ENCODE measurements at regions not wholly inside any gene's neighbourhood (a gene's known extent, or its start where the extent isn't known, plus 50 kb on each side); places are given as distances from the start of the nearest gene placed in this dataset.

DNA sequence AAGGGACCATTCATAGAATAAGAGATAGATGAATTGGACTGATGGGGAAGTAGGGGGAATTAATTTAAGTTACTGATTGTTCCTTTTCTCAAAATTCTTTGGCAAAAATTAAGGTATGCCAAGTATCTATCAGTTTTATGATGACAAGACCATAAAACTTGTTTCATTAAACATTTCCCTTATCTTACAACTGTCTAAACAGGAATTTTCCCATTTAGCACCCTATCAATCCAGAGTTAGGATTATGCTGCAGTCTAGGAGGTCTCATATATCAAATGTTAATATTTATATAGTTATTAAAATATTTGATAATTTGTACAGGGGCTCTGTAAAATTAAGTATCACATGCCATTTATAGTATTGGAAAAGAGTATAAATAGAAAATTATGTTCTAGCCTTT, 51.5 kb upstream of the ARID1B start:
- DNase-seq: no peak

DNA sequence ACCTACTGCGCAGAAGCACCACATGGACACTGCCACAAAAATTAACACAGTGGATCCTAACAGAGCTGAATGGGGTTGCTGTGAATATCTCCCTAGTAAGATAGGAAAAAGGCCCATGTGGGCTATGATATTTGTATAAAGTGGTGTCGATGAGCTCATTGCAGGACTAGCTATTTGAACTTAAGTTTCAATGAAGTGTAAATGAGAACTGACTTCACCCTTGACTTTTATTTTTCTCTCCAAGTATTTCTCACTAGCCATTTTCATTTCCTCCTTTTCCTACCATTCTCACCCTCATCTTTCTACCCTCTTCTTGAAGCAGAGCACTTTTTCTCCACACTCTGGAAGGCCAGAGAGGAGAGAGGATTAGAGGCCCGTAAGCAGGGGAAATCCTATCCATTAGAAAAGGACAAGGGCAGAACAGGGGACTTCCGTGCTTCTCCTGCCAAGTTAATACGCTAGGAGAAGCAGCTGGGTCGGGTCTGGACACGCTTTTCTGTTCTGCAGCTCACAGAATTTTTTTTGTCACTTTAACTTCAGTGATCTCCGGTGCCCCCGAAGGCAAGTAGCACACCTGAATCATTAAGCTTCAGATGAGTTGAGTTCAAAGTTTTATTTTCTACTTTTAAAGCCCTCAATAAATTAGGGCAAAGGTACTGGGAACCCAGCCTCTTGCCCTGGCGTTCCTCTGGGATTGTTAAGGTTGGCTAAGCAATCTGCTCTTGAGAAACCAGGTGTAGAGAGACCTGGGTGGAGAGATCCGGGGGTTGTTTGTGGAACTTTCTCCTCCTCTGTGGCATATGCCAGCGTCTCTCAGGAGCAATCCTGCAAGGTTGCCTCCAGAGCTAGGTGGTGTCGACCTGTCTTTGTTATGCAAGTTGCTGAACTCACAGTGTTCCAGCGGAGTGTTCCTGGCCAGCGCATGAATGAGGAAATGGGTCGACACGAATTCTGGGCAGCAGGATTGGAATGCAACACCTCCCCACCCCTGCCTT, 56.2 kb upstream of the ARID1B start:
- no peak for DNase-seq

DNA sequence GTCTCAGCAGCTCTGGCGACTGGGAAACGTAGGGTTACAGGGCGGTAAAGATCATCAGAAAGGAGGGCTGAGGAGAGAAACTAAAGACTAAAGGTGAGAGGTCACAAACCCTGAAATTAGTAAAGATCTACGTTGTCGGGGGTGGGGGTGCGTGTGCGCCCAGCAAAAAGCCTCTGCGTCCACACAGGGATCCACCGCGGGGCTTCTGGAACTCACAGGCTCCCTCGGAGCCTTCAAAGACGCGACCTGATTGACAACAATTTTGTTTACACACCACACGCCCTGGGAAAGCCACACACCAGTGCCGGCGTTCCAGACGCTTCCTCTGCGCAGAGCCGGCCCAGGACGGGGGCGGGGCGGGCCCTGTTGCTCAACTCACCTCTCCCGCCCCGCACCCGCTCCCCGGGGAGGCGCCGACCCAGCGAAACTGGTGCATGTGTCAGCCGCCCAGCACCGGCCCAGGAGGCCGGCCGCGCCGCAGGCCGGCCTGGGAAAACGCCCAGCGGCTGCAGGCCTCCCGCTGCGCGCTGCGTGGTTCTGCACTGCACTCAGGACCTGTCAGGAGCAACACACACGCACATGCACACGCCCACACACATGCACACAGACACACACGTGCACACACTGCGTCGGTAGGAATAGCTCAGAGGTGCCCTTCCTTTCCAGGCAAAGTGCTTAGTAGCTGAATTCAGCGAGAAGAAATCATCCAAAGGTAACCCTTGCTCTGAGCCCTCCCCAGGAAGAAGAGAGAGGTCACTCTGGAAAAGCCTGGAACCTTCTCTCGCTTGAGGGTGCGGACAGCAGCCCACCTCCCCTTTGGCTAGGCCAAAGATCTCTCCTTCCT, 57.2 kb upstream of the ARID1B start:
- no peak for DNase-seq

DNA sequence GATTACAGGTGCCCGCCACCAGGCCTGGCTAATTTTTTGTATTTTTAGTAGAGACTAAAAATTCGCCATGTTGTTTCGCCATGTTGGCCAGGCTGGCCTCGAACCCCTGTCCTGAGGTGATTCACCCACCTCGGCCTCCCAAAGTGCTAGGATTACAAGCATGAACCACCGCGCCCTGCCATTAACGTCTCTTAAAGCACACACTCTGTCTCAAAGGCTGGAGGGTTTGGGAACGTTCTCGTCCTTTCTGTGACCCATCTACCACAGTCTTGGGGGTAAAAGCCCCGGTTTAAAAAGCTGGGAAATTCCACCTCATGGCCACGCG, 57.8 kb upstream of the ARID1B start:
- DNase-seq: no peak

DNA sequence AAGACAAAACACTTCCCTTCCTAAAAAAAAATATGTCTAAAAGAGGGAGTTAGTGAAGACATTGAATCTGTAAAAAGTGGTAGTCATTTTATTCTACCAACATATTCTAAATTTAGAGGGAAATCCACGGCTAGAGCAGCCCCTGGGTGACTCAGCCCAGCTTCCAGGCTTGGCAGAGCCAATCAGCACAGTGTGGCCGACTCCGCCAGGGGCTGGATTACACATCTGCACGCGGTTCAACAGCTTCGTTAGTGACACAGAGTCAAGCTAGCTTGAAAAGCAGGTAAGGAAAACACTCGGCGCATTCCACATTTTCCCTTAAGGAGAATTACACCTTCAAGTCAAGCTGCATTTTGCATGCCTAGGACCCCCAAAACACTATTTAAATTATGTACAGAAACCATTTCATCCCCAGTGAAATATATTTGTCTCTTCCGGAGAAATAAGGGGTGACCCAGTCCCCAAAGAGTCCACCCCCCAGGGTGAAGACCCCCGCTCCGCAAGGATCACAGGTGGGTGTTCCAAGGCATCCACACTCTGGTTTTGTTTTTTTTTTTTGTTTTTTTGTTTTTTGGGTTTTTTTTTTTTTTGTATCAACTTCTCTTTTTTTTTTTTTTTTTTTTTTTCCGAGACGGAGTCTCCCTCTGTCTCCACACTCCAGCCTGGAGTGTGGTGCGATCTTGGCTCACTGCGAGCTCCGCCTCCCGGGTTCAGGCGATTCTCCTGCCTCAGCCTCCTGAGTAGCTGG, 58.4 kb upstream of the ARID1B start:
- DNase-seq: no peak

DNA sequence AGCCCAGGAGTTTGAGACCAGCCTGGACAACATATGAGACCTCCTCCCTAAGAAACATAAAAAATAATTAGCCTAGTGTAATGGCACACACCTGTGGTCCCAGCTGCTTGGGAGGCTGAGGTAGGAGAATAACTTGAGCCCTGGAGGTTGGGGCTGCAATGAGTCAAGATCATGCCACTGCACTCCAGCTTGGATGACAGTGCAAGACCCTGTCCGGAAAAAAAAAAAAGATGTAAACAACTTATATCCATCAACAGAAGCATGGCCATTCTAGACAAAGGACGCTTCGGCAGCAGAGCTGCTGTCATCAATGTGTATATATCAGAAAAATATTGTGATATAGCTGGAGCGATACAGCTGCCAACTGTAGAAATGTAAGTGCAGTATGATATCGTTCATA, 59.6 kb upstream of the ARID1B start:
- no peak for DNase-seq

DNA sequence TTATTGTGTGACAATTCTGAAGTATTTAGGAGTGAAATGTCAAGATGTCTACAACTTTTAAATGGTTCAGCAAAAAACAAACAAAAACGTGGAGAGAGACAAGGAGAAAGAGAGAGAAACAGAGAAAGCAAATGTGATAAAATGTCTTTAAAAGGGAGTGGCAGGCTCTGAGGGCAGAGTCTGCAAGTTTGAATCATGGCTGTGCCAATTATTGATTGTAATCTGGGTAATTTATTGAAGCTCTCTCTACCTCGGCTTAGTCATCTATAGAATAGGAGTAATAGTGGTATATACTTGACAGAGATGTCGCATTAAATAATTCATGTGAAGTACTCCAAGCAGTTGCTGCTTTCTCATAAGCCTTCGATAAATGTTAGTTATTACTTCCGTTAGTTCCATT, 61.3 kb upstream of the ARID1B start:
- DNase-seq: no peak

DNA sequence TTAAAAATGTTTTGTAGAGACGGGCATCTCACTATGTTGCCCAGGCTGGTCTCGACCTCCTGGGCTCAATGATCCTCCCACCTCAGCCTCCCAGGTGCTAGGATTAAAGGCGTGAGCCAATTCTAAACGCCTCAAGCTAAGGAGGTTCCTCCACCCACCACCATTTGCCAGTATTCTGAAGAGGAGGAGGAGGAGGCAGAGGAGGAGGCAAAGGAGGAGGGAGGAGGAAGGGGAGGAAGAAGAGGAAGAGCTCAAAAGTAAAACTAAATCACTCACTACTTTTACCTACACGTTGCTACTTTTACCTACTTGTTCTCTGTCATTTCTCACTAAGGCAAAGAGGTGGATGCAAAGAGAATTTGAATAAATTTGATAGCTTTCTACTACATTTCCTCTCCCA, 63.6 kb upstream of the ARID1B start:
- DNase-seq: no peak

DNA sequence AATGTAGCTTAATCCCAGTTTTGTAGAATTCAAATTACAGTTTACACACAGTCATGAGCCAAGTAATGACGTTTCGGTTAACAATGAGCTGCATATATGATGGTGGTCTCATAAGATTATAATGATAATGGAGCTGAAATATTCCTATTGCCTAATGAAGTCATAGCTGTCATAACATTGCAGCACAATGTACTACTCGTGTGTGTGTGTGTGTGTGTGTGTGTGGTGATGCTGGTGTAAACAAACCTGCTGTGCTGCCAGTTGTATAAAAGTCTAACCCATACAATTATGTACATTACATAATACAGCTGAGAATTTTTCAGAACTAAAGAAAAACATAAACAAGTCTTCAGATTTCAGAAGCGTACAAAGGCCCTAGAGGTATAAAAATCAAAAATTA, 66.7 kb upstream of the ARID1B start:
- DNase-seq: no peak

DNA sequence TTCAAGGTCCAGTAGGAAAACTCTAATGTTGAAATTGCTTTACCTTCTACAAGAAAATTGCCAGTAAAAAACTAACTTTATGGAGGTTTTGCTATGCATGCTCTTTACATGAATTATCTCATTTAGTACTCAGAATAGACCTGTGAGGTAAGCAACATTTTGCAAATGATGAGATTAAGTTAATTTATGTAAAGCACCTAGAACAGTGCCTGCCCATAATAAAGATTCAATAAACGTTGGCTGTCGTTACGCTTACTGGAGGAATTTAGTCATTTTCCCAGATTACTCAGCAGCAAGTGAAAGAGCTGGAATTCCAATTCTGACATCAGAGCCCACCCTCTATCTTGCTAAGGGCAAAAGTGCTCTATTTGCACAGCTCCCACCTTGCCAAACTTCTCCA, 69.4 kb upstream of the ARID1B start:
- DNase-seq: no peak

DNA sequence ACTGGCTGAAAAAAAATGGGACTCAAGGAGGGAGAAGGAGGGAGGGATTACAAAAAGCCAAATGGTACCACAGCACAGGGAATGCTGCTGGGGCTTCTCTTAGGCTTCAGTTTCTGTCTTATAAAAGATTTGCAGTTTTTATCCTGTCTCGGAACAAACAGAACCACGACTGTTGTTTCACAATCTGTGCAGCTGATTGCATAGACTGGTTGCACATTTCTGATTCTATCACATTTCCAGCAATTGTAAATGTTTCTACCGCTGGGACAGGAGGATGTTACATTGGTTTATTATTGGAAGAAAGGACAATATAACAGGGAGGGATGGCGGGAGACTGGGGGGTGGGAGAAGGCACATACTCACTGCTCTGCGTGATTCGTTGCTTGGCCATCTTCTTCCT, 73.5 kb upstream of the ARID1B start:
- DNase-seq: no peak

DNA sequence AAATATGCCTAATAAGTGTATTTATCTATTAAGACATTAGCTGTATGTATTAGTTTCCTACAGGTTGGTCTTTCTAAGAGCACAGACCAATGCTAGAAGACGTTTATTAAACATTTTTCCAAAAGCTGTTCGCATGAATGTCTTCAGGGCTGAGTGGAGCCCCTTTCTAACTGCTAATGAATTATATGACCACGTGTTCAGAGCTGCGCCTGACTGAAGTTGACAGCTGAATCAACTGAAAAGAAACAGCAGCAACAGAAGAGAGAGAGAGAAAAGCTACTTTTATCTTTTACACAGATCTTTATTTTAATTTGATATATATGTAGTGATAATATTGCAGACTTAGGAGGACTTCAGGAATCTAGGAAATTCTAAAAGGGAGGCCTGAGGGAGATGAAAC, 75.2 kb upstream of the ARID1B start:
- DNase-seq: no peak

DNA sequence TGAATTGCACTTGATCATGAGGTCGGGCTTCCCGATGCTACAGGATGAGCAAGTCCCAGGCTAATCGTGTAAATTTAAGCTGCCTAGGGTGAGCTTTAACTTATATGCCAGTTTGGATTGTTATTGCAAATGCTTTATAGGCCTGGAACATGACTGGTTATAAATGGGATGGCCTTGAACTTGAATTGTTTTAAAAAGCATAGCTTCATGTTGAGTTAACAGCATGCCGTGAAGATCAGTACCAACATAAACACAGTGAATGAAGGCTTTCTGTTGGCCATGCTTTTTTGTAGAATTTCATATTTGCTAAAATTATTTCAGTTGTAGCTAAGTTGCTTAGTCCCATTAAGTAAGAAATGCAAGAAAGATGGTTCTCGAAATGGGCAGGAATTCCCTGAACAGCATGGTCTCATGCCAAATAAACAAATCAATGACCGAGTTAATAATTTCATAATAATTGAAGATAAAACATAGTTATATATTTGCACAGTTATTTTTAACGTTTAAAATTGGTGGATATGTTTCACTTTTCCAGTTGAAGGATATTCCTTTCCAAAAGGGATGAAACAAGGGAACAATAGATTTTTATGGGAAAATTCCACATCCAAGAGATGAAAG, 76.6 kb upstream of the ARID1B start:
- DNase-seq: no peak

DNA sequence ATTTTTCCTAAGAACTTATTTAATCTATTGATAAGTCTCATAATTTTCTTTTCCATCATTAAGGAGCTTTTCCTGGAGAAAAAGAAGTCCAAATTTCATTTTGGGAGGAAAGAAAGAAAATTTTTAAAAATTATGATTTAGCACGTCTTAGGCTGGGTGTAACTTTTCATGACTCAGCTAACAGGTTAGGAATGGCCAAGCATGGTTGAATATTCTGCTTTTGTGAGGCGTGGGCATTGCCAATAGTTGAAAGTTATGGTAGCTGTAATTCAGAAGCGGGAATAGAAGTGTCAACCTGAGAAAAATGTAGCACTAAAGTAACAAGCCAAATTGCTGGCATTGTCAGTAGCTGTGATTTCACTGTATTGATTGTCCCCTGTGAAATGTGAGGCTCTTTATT, 77.2 kb upstream of the ARID1B start:
- no peak for DNase-seq

DNA sequence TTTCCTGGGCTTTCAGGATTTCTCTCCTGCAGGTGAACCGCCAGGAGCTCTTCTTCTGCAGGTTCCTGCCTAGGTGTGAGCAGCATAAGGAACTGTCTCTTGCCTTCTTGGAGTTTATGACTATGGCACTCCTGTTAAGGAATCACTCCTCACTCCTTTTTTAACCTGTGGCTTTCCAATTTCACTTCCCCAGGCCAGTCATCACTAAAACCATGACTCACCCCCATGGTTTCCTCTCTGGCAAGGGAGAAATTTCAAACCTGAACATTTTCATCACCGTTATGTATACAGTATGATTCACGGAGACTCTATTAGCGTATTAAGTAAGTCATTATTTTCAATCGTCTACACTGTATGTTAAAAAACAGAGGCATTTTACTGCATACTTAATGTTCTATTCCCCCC, 78.2 kb upstream of the ARID1B start:
- DNase-seq: no peak

DNA sequence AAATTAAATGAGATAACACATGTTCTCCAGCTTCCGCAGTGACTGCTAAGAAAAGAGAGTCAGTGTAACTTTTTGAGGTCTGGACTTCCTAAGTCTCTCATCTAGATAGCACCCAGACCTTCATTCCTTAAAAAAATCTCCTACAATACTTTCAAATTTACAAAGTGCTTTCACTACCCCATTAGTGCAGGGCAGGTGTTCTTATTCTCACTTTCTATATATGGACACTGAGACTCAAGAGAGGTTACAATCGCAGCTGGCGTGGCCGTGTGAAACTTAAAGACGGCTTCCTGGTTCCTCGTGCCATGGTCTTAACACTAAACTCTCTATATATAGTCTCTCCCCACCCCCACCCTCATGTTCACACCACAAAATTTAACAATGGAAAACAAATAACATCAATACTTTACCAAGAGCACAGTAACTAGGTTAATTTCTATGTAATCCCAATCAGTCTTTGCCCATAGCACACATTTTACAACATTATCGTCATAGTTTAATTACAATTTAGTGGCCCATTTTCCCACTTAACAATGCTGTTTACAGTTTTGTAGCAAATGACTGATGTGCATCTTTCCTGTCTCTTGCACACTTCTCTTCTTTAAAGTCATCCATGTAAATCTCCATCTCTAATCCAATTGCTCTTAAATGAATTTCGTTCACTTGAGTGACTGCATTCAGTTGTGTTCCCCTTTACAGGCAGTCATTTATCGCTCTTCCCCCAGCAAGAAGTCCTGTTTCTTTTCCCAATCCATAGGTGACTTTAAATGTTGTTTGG, 78.8 kb upstream of the ARID1B start:
- DNase-seq: no peak

DNA sequence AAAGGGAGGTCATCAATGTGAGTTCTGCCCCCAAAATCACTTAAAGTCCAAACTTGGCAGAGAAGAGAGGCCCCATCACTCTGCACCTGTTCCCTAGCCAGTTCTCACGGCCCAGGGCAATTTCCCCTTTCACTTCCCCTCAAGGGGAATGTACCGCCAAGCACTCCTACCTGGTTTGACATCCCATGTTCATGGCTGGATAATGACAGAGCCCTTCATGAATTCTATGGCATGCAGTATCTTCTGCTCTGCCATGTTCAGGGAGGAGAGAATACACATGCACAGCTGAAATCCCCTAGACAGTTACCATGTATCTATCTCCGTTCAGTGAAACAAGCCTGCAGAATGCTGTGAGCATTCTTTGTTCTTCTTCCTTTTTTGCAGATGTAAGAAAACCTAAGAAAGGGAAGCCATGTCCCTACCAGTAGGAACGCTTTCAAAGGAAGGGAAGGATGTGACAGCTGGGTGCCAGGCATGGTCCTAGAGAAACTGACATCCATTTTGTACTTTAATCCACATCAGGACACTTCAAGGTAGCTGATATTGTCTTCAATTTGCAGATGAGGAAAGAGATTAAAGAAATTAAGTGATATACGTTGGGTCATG, 79.8 kb upstream of the ARID1B start:
- DNase-seq: no peak

DNA sequence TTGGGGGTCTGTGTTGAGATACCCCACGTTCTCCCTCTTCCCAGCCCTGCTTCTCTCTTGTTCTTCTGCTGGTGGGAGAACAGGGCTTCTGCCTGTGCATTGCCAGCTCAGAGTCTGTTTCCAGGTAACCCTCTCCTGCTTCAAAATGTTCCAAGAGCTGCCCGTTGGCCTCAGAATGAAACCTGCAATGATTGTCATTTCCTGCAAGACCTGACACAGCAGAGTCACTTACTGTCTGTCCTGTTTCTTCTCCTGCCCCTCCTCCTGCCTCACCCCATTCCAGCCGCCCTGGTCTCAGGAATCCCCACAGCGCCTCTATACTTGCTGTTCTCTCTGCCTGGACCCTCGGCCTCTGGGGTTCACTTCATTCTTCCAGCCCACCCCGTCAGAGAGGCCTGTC, 81.4 kb upstream of the ARID1B start:
- no peak for DNase-seq

DNA sequence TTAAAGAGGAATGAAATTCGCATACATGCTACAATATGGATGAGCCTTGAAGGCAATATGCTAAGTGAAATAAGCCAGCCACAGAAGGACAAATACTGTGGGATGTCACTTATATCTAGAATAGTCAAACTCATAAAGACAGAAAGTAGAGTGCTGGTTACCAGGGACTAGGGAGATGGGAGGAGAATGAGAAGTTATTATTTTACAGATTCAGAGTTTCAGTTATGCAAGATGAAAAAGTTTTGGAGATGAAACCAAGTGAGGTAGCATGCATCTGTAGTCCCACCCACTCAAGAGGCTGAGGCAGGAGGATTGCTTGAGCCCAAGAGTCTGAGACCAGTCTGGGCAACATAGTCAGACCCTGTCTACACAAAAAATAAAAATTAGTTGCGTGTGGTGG, 82.5 kb upstream of the ARID1B start:
- no peak for DNase-seq

DNA sequence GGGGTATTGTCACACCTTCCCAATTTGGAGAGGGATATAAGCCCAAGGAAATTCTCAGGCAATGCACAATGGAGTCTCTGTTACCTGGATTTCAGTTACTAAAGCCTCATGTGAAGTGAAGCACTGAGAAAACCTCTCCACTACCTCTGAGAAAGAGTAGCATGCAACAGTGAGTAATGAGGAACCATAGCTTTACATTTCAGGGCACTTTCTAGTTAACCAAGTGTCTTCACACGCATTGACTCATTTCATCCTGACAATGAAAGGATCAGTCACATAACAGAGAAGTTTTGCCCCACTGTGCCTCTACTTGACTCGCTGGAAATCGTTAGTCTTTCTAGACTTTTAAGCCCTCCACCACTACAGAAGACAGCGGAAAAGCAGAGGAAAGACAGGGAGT, 86.2 kb upstream of the ARID1B start:
- no peak for DNase-seq

DNA sequence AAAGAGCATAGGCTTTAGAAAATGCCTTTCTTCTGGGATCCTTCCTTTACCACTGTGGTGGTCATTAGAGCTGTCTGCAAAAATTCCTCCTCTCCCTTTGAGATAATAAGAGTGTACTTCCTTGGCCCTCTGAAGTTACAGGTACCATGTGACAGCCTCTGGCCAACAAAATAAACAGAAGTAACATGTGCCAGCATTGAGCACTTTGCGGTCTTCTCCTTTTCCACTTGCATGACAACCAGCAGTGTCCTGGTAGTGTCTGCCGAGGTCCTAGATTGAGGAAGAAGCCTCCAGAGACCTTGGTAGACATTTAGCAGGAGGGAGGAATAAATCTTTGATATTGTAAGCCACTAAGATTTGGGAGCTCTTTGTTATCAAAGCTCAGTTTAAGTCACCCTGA, 87.5 kb upstream of the ARID1B start:
- no peak for DNase-seq

DNA sequence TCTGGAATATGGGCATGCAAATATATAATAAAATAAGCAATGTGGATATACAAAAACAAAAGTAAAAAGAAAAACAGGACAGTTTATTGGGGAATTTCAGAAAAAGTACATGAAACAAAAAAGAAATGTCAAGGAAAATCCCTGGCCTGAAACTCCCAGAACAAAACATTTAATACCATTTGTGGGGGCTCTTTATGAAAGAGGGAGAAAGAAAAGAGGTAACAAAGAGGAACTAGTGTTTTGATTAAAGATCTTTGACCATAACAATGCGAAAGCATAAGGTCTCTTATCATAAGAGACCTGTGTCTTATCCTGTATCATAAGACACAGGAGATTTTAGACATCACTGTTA, 88.6 kb upstream of the ARID1B start:
- DNase-seq: no peak
